ENCODE measurements at regions not wholly inside any gene's neighbourhood (a gene's known extent, or its start where the extent isn't known, plus 50 kb on each side); places are given as distances from the start of the nearest gene placed in this dataset.

GRCh38 chr13:19268331-19268730, 86.7 kb upstream of the TUBA3C start:
- no peak for TF ChIP-seq CTCF (IDR thresholded peaks at IDR 0.05)
- no peaks in the 10 kb centered on the region for H3K27me3 ChIP-seq
- H3K36me3 ChIP-seq: no peaks in the 10 kb centered on the region
- no peaks in the 10 kb centered on the region for H3K9me3 ChIP-seq
- DNase-seq: no peak
- H3K4me3 ChIP-seq: no peak overlapping the region
- no peak overlapping the region for H3K27ac ChIP-seq
- intact Hi-C loops (cut with DNase I; ENCODE audit: low total_unique reads): no loop called here
- no peaks in the 10 kb centered on the region for H3K4me1 ChIP-seq

DNA sequence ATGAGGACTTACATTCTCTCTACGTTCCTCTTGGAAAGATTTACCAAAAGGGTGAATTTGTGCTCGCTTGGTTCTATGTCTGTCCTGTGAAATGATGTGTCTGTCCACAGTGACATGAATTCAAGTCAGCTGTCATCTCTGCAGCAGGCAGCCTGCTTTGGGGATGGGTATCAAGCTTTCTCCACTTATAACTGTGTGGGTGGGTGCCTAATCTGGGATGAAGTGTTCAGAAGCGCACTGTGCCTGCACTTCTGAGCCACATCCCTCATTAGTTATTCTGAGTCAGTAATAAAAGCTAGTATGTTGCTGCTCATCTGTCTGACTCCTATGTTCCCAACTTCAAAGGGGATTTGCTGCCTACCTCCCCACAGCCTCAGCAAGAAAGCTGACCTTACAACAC, 86.1 kb upstream of the TUBA3C start:
- H3K9me3 ChIP-seq: no peaks in the 10 kb centered on the region
- no peak overlapping the region for H3K4me3 ChIP-seq
- no peaks in the 10 kb centered on the region for H3K36me3 ChIP-seq
- TF ChIP-seq CTCF (IDR thresholded peaks at IDR 0.05): no peak
- intact Hi-C loops (cut with DNase I; ENCODE audit: low total_unique reads): no loop called here
- H3K27me3 ChIP-seq: no peaks in the 10 kb centered on the region
- H3K4me1 ChIP-seq: no peaks in the 10 kb centered on the region
- no peak overlapping the region for H3K27ac ChIP-seq
- no peak for DNase-seq

DNA sequence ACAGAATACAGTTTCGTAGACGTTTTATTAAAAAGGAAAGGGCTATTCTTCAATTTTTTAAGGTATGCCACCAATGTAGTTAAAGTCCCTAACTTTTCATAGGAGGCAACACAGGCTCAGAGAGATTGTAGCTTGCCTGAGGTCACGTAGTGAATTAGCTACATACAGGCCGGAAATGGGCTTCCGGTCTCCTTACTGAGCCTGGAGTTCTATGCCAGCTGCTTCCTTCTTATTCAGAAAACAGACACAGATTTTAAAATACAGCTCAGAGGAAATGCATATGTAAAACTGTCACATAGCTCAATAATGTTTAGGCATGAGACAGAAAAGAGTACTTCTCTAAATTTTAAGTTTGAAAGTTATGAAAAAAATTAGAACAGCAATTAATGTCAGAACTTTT, 85.4 kb upstream of the TUBA3C start:
- TF ChIP-seq CTCF (IDR thresholded peaks at IDR 0.05): no peak
- no peaks in the 10 kb centered on the region for H3K36me3 ChIP-seq
- intact Hi-C loops (cut with DNase I; ENCODE audit: low total_unique reads): no loop called here
- H3K27me3 ChIP-seq: no peaks in the 10 kb centered on the region
- no peak overlapping the region for H3K4me3 ChIP-seq
- H3K27ac ChIP-seq: no peak overlapping the region
- H3K4me1 ChIP-seq: no peaks in the 10 kb centered on the region
- DNase-seq: no peak
- no peaks in the 10 kb centered on the region for H3K9me3 ChIP-seq

- Histone ChIP-seq H3K9me3 (no peaks in the 10 kb centered on the region), H3K4me1 (no peaks in the 10 kb centered on the region), H3K27ac (no peak overlapping the region), H3K27me3 (no peaks in the 10 kb centered on the region), H3K4me3 (no peak overlapping the region), H3K36me3 (no peaks in the 10 kb centered on the region)
- DNase-seq: no peak
- intact Hi-C loops (cut with DNase I; ENCODE audit: low total_unique reads): no loop called here
- no peak for TF ChIP-seq CTCF (IDR thresholded peaks at IDR 0.05)
These were observed 83.1 kb upstream of the TUBA3C start for GRCh38 chr13:19264711-19265110.

DNA sequence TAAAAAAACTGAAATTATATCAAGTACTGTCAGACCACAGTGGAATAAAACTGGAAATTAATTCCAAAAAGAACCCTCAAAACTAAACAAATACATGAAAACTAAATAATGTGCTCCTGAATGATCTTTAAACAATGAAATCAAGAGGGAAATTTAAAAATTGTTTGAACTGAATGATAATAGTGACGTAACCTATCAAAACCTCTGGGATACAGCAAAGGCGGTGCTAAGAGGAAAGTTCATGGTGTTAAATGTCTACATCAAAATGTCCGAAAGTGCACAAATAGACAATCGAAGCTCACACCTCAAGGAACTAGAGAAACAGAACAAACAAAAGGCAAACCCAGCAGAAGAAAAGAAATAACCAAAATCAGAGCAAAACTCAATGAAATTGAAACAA, 70.8 kb upstream of the TUBA3C start:
- intact Hi-C loops (cut with DNase I; ENCODE audit: low total_unique reads): no loop called here
- Histone ChIP-seq H3K9me3 (no peaks in the 10 kb centered on the region), H3K27me3 (no peaks in the 10 kb centered on the region), H3K36me3 (no peaks in the 10 kb centered on the region), H3K4me1 (no peaks in the 10 kb centered on the region), H3K27ac (no peak overlapping the region), H3K4me3 (no peak overlapping the region)
- no peak for TF ChIP-seq CTCF (IDR thresholded peaks at IDR 0.05)
- DNase-seq: no peak

- no peaks in the 10 kb centered on the region for H3K9me3 ChIP-seq
These were observed 57.7 kb upstream of the TUBA3C start for GRCh38 chr13:19239114-19239860.

More at GRCh38 chr13:19239114-19239860, 57.7 kb upstream of the TUBA3C start:
- Histone ChIP-seq H3K4me3 (no peak overlapping the region), H3K4me1 (no peaks in the 10 kb centered on the region), H3K27ac (no peak overlapping the region), H3K27me3 (no peaks in the 10 kb centered on the region), H3K36me3 (no peaks in the 10 kb centered on the region)
- intact Hi-C loops (cut with DNase I; ENCODE audit: low total_unique reads): no loop called here
- DNase-seq: no peak
- no peak for TF ChIP-seq CTCF (IDR thresholded peaks at IDR 0.05)

Measured in tibial artery (tissue), 4 donors.